Sigmoid colon (tissue), 6 donors: ENCODE measurements at regions not wholly inside any gene's neighbourhood (a gene's known extent, or its start where the extent isn't known, plus 50 kb on each side); places are given as distances from the start of the nearest gene placed in this dataset.
"Not testable (repeated sequence)": the region's sequence is repeated elsewhere in the genome, so short reads cannot be mapped to it uniquely, and the experiment has no call there.

Experiments
- DNase-seq: peaks from one replicate; pipeline ENCODE4 v3.0.0-alpha.2; 2019
- H3K27ac ChIP-seq, 4 donors: fragments of 200-600 bp; sonication (generic); one replicate each; pipeline ENCODE4 v1.5.1; 2016 to 2019; ENCODE audit warnings: mild to moderate bottlenecking in 1 of 4
- H3K27me3 ChIP-seq, 3 donors: fragments of 200-600 bp; sonication (generic); one replicate each; pipeline ENCODE4 v1.5.1; 2019; ENCODE audit warnings: mild to moderate bottlenecking in 1 of 3
- H3K36me3 ChIP-seq, 4 donors: fragments of 200-600 bp; sonication (generic); one replicate each; pipeline ENCODE4 v1.5.1; 2016 to 2019
- H3K4me1 ChIP-seq, 4 donors: fragments of 200-600 bp; sonication (generic); one replicate each; pipeline ENCODE4 v1.5.1; 2017 to 2019
- H3K4me3 ChIP-seq, 4 donors: fragments of 200-600 bp; sonication (generic); one replicate each; pipeline ENCODE4 v1.5.1; 2017 to 2019; ENCODE audit warnings: mild to moderate bottlenecking in 2 of 4, moderate library complexity in 1 of 4
- H3K9me3 ChIP-seq, 4 donors: fragments of 200-600 bp in 3 of 4; sonication (generic) in 3 of 4; one replicate each; pipeline versions ENCODE4 v1.5.1 to v1.6.1; 2013 to 2019
- EP300 ChIP-seq, 4 donors: sonication (generic); formaldehyde crosslinking; IDR thresholded peaks; one replicate each; pipeline ENCODE4 v1.6.1; 2017; ENCODE audit warnings: antibody characterized with exemption in 4 of 4
- POLR2A ChIP-seq, 2 donors: fragments of 450-650 bp; IDR thresholded peaks; one replicate each; pipeline ENCODE4 v1.6.1; 2016; ENCODE audit warnings: antibody characterized with exemption in 2 of 2, mild to moderate bottlenecking in 2 of 2, moderate library complexity in 2 of 2
- POLR2AphosphoS5 ChIP-seq, 4 donors: sonication (generic); formaldehyde crosslinking; IDR thresholded peaks; one replicate each; pipeline ENCODE4 v1.6.1; 2017; ENCODE audit warnings: antibody characterized with exemption in 4 of 4
- WGBS, 2 donors: extraction: QIAGEN DNeasy Blood & Tissue Kit; methylation state at CpG; one replicate each; pipeline ENCODE4 v1.1.7; 2013; 5-methylcytosine and 5-hydroxymethylcytosine counted together
- intact Hi-C: fragments of 100-400 bp; cut with DNase I; formaldehyde crosslinking; loops from one replicate; pipeline ENCODE4 v1.15.1; 2023
- TF ChIP-seq, protein P1 (sequence below), 4 experiments: fragments of 450-650 bp in 3 of 4; fragments of 200-600 bp in 1 of 4; IDR thresholded peaks; one replicate each; pipeline ENCODE4 v1.5.1; 2016 to 2019; ENCODE audit warnings: antibody characterized with exemption in 4 of 4, mild to moderate bottlenecking in 3 of 4, moderate library complexity in 2 of 4
- donor health status: healthy with polysubstance abuse.
- donor health status: healthy.

DNA sequence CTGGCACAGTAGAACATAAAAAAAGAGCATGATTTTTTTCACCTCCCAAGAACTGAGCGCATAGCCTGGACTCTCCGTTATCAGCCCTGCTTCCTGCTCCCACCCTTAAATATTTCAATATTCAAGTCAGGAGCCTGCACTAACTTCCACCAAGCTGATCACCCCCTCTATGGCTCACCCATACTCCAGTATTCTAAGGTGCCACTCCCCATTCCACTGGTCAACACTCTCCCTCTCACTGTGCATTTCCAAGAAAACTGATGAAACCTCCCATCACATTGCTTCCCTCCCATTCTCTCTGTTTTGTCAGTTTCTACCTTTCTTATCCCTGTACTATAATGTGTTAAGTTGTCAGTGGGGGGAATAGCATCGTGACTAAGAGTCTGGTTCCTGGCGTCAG, 95.0 kb upstream of the C7orf33 start:
- no peak for DNase-seq
- H3K36me3 ChIP-seq, result no peaks in the 10 kb centered on the region
- peaks cover 0 to 17% (median 5%) of the 10 kb centered on the region in 3 donors for H3K27me3 ChIP-seq
- no peaks in the 10 kb centered on the region for H3K4me1 ChIP-seq
- H3K27ac ChIP-seq, result no peak overlapping the region
- H3K9me3 ChIP-seq, result peaks cover 0 to 6% (median 1%) of the 10 kb centered on the region in 4 donors
- TF ChIP-seq POLR2A (IDR thresholded peaks at IDR 0.05), result no peak
- TF ChIP-seq, protein P1, sequence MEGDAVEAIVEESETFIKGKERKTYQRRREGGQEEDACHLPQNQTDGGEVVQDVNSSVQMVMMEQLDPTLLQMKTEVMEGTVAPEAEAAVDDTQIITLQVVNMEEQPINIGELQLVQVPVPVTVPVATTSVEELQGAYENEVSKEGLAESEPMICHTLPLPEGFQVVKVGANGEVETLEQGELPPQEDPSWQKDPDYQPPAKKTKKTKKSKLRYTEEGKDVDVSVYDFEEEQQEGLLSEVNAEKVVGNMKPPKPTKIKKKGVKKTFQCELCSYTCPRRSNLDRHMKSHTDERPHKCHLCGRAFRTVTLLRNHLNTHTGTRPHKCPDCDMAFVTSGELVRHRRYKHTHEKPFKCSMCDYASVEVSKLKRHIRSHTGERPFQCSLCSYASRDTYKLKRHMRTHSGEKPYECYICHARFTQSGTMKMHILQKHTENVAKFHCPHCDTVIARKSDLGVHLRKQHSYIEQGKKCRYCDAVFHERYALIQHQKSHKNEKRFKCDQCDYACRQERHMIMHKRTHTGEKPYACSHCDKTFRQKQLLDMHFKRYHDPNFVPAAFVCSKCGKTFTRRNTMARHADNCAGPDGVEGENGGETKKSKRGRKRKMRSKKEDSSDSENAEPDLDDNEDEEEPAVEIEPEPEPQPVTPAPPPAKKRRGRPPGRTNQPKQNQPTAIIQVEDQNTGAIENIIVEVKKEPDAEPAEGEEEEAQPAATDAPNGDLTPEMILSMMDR (IDR thresholded peaks at IDR 0.05), result no peak
- TF ChIP-seq EP300 (IDR thresholded peaks at IDR 0.05), result no peak
- WGBS, 2 donors, result 92 to 95% methylated on average over 4 of the region's 4 CpGs
- intact Hi-C loops, result no loop called here
- H3K4me3 ChIP-seq, result no peak overlapping the region

DNA sequence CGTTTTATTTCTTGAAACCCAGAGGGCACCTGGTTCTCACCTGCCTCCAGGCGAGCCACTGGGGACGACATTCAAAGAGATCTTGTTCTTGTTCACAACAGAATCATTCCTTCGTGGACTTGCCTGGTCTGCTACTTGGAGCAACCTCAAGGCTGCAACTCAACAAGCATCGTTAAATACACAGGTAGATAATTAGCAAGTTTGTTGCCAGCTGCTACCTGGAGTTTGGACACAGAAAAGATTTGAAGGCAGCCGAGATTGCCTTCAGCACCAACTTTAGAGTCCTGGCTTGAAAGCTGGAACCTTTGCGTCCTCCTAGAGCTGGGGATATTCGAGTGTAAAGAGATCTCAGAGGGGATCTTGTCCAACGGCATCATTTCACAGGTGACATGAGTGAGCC, 89.6 kb upstream of the C7orf33 start:
- H3K4me3 ChIP-seq, result no peak overlapping the region
- H3K4me1 ChIP-seq, result no peaks in the 10 kb centered on the region
- WGBS, 2 donors, result 17 to 67% methylated on average over 9 of the region's 9 CpGs
- peaks cover 0 to 32% (median 14%) of the 10 kb centered on the region in 3 donors for H3K27me3 ChIP-seq
- TF ChIP-seq POLR2AphosphoS5 (IDR thresholded peaks at IDR 0.05) (no peak), POLR2A (IDR thresholded peaks at IDR 0.05) (no peak), EP300 (IDR thresholded peaks at IDR 0.05) (no peak)
- TF ChIP-seq, protein P1 (IDR thresholded peaks at IDR 0.05), result no peak
- intact Hi-C loops, result loop anchor here (10.0 kb wide), 1 partner anchor 384 kb away; the partner anchor contains the start of gene EZH2
- no peak overlapping the region for H3K27ac ChIP-seq
- no peak for DNase-seq
- H3K9me3 ChIP-seq, result no peaks in the 10 kb centered on the region
- no peaks in the 10 kb centered on the region for H3K36me3 ChIP-seq

DNA sequence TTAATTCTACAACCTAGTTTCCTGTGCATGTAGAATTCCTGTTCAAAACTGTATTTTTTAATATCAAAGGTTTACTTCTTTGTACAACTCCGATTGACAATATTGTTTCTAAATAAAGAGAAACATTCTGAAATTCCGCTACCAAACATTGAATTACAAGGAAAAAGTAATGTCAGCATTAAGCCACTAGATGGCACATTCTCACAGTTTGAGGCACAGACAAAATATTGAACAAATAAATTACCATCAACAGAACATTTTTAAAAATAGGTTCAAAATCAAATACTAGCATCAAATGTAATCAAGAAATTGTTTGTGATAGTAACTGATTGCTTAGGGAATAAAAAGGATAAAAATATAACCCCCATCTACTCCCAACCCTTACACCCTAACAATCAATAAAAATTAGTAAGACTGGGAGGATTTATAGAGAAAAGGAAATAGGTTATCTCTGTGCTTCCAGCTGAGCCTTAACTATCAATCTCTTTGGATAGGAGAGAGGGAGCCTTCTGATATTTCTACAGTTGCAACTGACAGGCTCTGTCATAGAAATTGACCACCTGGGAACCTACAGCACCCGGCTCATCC, 86.6 kb upstream of the C7orf33 start:
- Histone ChIP-seq H3K36me3 (no peaks in the 10 kb centered on the region), H3K27me3 (peaks cover 0 to 29% (median 14%) of the 10 kb centered on the region in 3 donors), H3K4me3 (no peak overlapping the region), H3K27ac (no peak overlapping the region), H3K9me3 (no peaks in the 10 kb centered on the region), H3K4me1 (no peaks in the 10 kb centered on the region)
- intact Hi-C loops, result loop anchor here (2.0 to 10.0 kb wide), 2 partner anchors 381 to 459 kb away; partner anchors contain the start of gene EZH2
- 33 to 36% methylated on average over 3 of the region's 3 CpGs for WGBS, 2 donors
- no peak for TF ChIP-seq EP300 (IDR thresholded peaks at IDR 0.05)
- TF ChIP-seq, protein P1 (IDR thresholded peaks at IDR 0.05), result peak; percentile 37 to 66 (median 58)
- DNase-seq, result no peak

DNA sequence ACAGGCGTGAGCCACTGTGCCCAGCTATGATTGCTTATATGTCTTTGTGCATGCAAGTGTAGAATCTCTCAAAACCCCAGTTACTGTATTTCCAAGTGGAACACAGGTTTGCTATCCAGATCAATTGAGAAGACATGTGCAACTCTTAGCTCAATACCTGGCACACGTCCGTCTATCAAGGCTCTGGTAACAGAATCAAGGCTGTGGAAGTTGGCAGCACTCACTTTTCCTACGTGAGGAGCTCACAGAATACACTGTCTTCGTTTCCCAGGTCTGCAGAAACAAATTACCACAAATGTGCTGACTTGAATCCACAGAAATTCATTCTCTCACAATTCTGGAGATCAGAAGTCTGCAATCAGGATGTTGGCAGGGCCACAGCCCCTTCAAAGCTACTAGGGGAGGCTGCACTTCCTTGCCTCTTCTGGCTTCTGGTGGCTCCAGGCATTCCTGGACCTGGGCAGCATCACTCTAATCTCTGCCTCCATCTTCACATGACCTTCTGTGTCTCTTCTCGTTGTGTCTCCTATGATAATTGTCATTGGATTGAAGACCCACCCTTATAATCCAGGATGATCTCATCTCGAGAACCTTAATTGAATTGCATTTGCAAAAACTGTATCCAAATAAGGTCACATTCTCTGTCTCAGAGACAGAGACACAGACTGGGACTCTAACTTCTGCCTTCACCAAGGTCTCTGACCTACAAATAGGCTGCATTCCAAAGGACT, 84.8 kb upstream of the C7orf33 start:
- H3K9me3 ChIP-seq, result no peaks in the 10 kb centered on the region
- no peak for DNase-seq
- intact Hi-C loops, result loop anchor here (2.0 to 10.0 kb wide), 2 partner anchors 379 to 457 kb away; partner anchors contain the start of gene EZH2
- peaks cover 0 to 12% (median 8%) of the 10 kb centered on the region in 3 donors for H3K27me3 ChIP-seq
- no peaks in the 10 kb centered on the region for H3K4me1 ChIP-seq
- H3K4me3 ChIP-seq, result no peak overlapping the region
- H3K36me3 ChIP-seq, result no peaks in the 10 kb centered on the region
- 80 to 86% methylated on average over 7 of the region's 7 CpGs for WGBS, 2 donors
- no peak overlapping the region for H3K27ac ChIP-seq
- TF ChIP-seq, protein P1 (IDR thresholded peaks at IDR 0.05), result no peak
- no peak for TF ChIP-seq EP300 (IDR thresholded peaks at IDR 0.05)
- no peak for TF ChIP-seq POLR2AphosphoS5 (IDR thresholded peaks at IDR 0.05)
- TF ChIP-seq POLR2A (IDR thresholded peaks at IDR 0.05), result no peak

DNA sequence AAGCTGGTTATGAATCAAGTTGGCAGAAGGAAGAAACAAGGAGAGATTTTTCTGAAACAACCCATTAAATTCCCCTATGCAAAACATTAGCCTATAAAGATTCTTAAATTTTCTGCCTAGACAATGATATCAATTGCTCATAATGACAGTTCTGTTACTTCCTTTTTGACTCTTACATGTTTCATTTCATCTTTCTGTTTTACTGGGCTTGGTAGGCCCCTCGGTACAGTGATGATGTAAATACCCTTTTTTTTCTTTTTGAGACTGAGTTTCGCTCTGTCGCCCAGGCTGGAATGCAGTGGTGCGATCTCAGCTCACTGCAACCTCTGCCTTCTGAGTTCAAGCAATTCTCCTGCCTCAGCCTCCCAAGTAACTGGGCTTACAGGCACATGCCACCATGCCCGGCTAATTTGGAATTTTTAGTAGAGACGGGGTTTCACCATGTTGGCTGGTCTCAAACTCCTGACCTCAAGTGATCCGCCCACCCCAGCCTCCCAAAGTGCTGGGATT, 83.4 kb upstream of the C7orf33 start:
- not testable (repeated sequence) for H3K4me3 ChIP-seq, DNase-seq, H3K9me3 ChIP-seq, H3K4me1 ChIP-seq, H3K27ac ChIP-seq, H3K27me3 ChIP-seq, H3K36me3 ChIP-seq
- intact Hi-C loops, result loop anchor here (10.0 kb wide), 1 partner anchor 378 kb away; the partner anchor contains the start of gene EZH2
- WGBS, 2 donors, result 81 to 89% methylated on average over 7 of the region's 7 CpGs
